ENCODE measurements at regions not wholly inside any gene's neighbourhood (a gene's known extent, or its start where the extent isn't known, plus 50 kb on each side); places are given as distances from the start of the nearest gene placed in this dataset.

- TF ChIP-seq EZH2 (IDR thresholded peaks at IDR 0.05; ENCODE audit: borderline replicate concordance, insufficient read depth, low read depth, low read length, poor library complexity, severe bottlenecking) (no peak), CTCF (IDR thresholded peaks at IDR 0.05) (no peak)
Measured at GRCh38 chr2:156883804-156884203, 373.7 kb upstream of the GALNT5 start.

All from B cell (primary cell).